DND-41 (cell line): ENCODE measurements at regions not wholly inside any gene's neighbourhood (a gene's known extent, or its start where the extent isn't known, plus 50 kb on each side); places are given as distances from the start of the nearest gene placed in this dataset.

Experiments used
- ATAC-seq: fragments of 200-7000 bp; cut with Tn5 transposase; 3 replicates; pipeline ENCODE4 v1.9.1; 2021; ENCODE audit warnings: low read depth; ENCODE audit not compliant: insufficient read depth
- DNase-seq: peaks from one replicate; pipeline ENCODE4 v3.0.0-alpha.2; 2020
- H2AFZ ChIP-seq: 2 replicates; pipeline ENCODE4 v1.6.0; 2012; ENCODE audit warnings: low read depth, low read length
- H3K27ac ChIP-seq: 2 replicates; pipeline ENCODE4 v1.5.1; 2012; ENCODE audit warnings: low read length, inconsistent platforms
- H3K27me3 ChIP-seq: fragments of 200-600 bp; sonication (generic); 2 replicates; pipeline ENCODE4 v1.6.0; 2012; ENCODE audit warnings: low read length, mild to moderate bottlenecking, inconsistent platforms; ENCODE audit not compliant: insufficient read depth, poor library complexity
- H3K36me3 ChIP-seq: 2 replicates; pipeline ENCODE4 v1.5.1; 2012; ENCODE audit warnings: low read length, inconsistent platforms; ENCODE audit not compliant: insufficient read depth
- H3K4me1 ChIP-seq: 2 replicates; pipeline ENCODE4 v1.5.1; 2012; ENCODE audit warnings: mild to moderate bottlenecking, low read length; ENCODE audit not compliant: insufficient read depth
- H3K4me2 ChIP-seq: 2 replicates; pipeline ENCODE4 v1.6.0; 2012; ENCODE audit warnings: mild to moderate bottlenecking, moderate library complexity, low read length, inconsistent platforms; ENCODE audit not compliant: insufficient read depth
- H3K4me3 ChIP-seq, 2 experiments: fragments of 200-600 bp in 1 of 2; shearing (Covaris generic) in 1 of 2; 2 replicates each; pipeline ENCODE4 v1.5.1; 2012 to 2016; ENCODE audit warnings: inconsistent platforms in 2 of 2, low read length in 2 of 2, mild to moderate bottlenecking in 2 of 2, low read depth in 1 of 2, moderate library complexity in 1 of 2
- H3K79me2 ChIP-seq: 2 replicates; pipeline ENCODE4 v1.6.0; 2012; ENCODE audit warnings: low read length, inconsistent platforms; ENCODE audit not compliant: insufficient read depth
- H3K9ac ChIP-seq: 2 replicates; pipeline ENCODE4 v1.6.0; 2012; ENCODE audit warnings: low read depth, mild to moderate bottlenecking, inconsistent platforms, low read length, moderate library complexity
- H3K9me3 ChIP-seq: 2 replicates; pipeline ENCODE4 v1.5.1; 2012; ENCODE audit warnings: low read length, moderate library complexity, mild to moderate bottlenecking, inconsistent platforms; ENCODE audit not compliant: insufficient read depth, severe bottlenecking
- H4K20me1 ChIP-seq: 2 replicates; pipeline ENCODE4 v1.6.0; 2012; ENCODE audit warnings: low read length; ENCODE audit not compliant: insufficient read depth
- EZH2 ChIP-seq: IDR thresholded peaks from 3 replicates; pipeline ENCODE4 v1.6.1; 2012; ENCODE audit warnings: borderline replicate concordance, low read depth, mild to moderate bottlenecking, moderate library complexity, low read length, inconsistent platforms; ENCODE audit not compliant: severe bottlenecking
- TF ChIP-seq, protein P1 (sequence below): IDR thresholded peaks from 2 replicates; pipeline ENCODE4 v1.5.1; 2012; ENCODE audit warnings: borderline replicate concordance, low read length, moderate library complexity, mild to moderate bottlenecking; ENCODE audit not compliant: poor library complexity, severe bottlenecking; ENCODE audit errors: extremely low read depth

DNA sequence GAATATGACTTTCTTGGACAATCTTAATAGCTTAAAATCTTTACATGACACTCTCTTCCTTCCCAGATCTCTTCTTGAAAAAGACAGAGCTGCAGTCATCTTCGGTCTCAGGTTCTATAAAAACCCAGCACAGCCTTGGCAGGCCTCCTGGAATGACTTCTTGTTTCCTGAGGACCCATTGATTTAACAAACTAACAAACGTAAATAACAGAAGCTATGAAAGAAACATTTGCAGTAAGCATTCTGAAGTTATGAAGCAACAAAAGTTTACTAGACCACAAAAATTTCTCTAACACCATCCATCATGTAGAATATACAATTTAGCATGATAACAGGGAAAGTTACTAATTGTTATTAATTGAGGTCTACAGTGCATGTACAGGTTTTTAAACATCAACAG, 62.8 kb upstream of the STARD13 start:
- H3K9ac ChIP-seq = no peak overlapping the region
- H3K4me2 ChIP-seq = no peak overlapping the region
- DNase-seq = no peak
- no peak overlapping the region for H3K4me3 ChIP-seq
- H3K36me3 ChIP-seq = no peaks in the 10 kb centered on the region
- H3K27ac ChIP-seq = no peak overlapping the region
- no peaks in the 10 kb centered on the region for H3K4me1 ChIP-seq
- ATAC-seq = no peak
- H4K20me1 ChIP-seq = no peaks in the 10 kb centered on the region
- no peak for TF ChIP-seq EZH2
- TF ChIP-seq, protein P1, sequence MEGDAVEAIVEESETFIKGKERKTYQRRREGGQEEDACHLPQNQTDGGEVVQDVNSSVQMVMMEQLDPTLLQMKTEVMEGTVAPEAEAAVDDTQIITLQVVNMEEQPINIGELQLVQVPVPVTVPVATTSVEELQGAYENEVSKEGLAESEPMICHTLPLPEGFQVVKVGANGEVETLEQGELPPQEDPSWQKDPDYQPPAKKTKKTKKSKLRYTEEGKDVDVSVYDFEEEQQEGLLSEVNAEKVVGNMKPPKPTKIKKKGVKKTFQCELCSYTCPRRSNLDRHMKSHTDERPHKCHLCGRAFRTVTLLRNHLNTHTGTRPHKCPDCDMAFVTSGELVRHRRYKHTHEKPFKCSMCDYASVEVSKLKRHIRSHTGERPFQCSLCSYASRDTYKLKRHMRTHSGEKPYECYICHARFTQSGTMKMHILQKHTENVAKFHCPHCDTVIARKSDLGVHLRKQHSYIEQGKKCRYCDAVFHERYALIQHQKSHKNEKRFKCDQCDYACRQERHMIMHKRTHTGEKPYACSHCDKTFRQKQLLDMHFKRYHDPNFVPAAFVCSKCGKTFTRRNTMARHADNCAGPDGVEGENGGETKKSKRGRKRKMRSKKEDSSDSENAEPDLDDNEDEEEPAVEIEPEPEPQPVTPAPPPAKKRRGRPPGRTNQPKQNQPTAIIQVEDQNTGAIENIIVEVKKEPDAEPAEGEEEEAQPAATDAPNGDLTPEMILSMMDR = no peak
- no peaks in the 10 kb centered on the region for H3K79me2 ChIP-seq
- H3K9me3 ChIP-seq = no peaks in the 10 kb centered on the region
- H3K27me3 ChIP-seq = no peaks in the 10 kb centered on the region
- H2AFZ ChIP-seq = no peak overlapping the region

DNA sequence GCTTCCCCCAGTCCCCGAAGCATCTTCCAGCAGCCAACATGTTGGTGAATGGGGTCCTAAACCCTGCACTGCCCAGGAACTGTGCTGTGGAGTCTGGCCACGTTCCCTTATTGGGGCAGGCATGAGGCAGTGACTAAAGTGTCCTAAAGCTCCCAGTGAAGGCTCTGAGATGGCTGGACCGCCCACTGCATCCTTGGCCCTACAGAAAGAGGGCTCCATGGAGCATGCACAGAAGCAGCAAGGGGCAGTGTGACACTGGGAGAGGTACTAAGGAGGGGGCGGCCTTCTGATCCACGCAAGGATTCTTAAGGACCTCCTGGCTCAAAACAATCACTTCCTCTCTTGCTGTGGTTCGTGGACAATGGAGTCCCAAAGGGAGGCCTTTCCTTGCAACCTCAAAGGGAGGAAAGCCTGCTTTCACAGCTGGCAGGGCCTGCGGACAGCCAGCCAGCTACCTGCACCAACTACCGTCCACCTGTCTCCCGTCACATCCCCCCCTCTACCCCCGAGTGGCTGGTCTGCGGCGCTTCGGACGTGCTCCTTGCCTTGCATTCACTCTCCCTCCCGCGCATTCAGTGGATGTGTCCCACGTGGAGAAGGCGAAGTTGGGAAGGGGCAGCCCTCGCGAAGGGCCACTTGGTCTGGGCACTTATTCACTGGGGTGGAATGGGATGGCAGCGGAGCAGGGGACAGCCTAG, 63.9 kb upstream of the STARD13 start:
- H3K4me2 ChIP-seq = no peak overlapping the region
- no peaks in the 10 kb centered on the region for H3K9me3 ChIP-seq
- H3K9ac ChIP-seq = no peak overlapping the region
- TF ChIP-seq, protein P1 = no peak
- TF ChIP-seq EZH2 = no peak
- no peak for ATAC-seq
- H3K36me3 ChIP-seq = no peaks in the 10 kb centered on the region
- H4K20me1 ChIP-seq = no peaks in the 10 kb centered on the region
- no peaks in the 10 kb centered on the region for H3K79me2 ChIP-seq
- no peaks in the 10 kb centered on the region for H3K27me3 ChIP-seq
- H3K4me1 ChIP-seq = no peaks in the 10 kb centered on the region
- no peak overlapping the region for H2AFZ ChIP-seq
- H3K27ac ChIP-seq = no peak overlapping the region
- no peak overlapping the region for H3K4me3 ChIP-seq
- no peak for DNase-seq

DNA sequence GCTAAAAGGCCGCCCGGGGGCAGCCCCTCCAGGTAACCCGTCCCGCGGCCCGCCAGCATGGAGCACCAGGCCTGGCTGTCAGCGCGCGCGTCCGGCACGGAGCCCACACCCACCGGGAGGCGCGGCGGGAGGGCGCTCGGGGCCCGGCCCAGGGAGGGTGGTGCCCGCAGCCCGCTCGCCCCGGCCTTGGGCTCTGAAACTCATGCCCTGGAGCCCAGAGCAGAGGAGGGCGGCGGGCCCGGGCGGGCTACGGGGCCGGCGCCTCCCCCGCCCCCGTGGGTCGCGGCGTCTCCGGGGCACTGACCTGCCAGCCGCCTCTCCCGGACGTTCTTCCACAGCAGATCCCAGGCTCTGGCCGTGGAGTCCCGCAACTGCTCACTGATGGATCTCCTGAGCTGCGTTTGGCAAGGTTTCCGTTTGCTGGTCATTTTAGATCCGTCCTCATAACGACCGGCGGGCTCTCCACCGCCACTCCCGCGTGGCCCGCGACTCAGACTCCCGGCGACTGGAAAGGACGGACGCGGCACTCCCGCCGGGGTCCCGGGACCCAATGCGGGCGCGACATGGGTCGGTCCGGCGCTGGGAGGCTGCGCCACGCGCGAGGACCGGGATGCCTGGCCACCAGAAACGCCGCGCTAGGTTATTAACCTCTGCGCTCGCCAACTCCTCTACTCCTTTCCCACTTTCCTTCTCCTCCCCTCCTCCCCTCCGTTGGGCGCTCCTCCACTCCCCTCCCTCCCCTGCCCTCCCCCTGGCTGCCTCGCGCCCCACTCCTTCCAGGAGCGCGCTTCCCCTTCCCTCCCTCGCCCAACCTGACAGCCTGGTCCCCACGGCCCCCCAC, 64.7 kb upstream of the STARD13 start:
- Histone ChIP-seq H3K36me3 (no peaks in the 10 kb centered on the region), H3K9ac (no peak overlapping the region), H3K27me3 (no peaks in the 10 kb centered on the region), H4K20me1 (no peaks in the 10 kb centered on the region), H2AFZ (no peak overlapping the region), H3K4me1 (no peaks in the 10 kb centered on the region), H3K27ac (no peak overlapping the region), H3K79me2 (no peaks in the 10 kb centered on the region), H3K4me2 (no peak overlapping the region), H3K4me3 (no peak overlapping the region), H3K9me3 (no peaks in the 10 kb centered on the region)
- DNase-seq = no peak
- TF ChIP-seq, protein P1 = no peak
- TF ChIP-seq EZH2 = no peak
- ATAC-seq = no peak
